Urinary bladder (tissue), 3 donors: ENCODE measurements at regions not wholly inside any gene's neighbourhood (a gene's known extent, or its start where the extent isn't known, plus 50 kb on each side); places are given as distances from the start of the nearest gene placed in this dataset.

Experiments used
- DNase-seq: peaks from one replicate; pipeline ENCODE4 v3.0.0-alpha.2; 2015; ENCODE audit errors: extremely low spot score
- H3K27ac ChIP-seq: one replicate; pipeline ENCODE4 v1.5.1; 2013; ENCODE audit warnings: low read depth, mild to moderate bottlenecking, moderate library complexity
- H3K36me3 ChIP-seq: one replicate; pipeline ENCODE4 v1.6.1; 2013; ENCODE audit warnings: mild to moderate bottlenecking, moderate library complexity; ENCODE audit not compliant: insufficient read depth
- H3K4me1 ChIP-seq: one replicate; pipeline ENCODE4 v1.6.1; 2013; ENCODE audit warnings: mild to moderate bottlenecking, moderate library complexity; ENCODE audit not compliant: insufficient read depth
- H3K4me3 ChIP-seq: one replicate; pipeline ENCODE4 v1.5.1; 2013; ENCODE audit warnings: low read depth, low read length
- WGBS: extraction: QIAGEN DNeasy Blood & Tissue Kit; methylation state at CpG from one replicate; pipeline ENCODE4 v1.1.7; 2013; 5-methylcytosine and 5-hydroxymethylcytosine counted together
- donor health status: healthy with polysubstance abuse.
- donor health status: healthy.

DNA sequence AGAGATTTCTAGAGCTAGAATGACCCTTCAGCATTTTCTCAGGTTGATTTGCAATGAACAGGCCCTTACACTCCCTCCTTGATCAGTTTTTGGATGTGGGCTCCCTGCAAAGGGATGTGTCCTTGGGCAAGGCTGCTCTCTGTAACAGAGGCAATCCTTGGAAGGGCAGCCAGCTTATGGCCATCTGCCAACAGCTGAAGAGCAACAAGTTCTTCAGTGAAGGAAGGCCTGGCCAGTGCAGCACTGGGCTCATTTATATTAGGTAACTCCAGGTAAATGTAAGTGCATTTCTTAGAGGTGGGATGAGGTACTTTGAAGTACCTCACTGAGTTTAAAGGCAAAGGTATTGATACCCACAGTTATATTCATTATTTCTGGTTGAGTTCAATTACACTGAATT is 114.3 kb upstream of the KCNJ16 start:
- DNase-seq, result no peak
- Histone ChIP-seq H3K4me3 (no peak overlapping the region), H3K36me3 (no peaks in the 10 kb centered on the region), H3K4me1 (no peaks in the 10 kb centered on the region), H3K27ac (no peak overlapping the region)

DNA sequence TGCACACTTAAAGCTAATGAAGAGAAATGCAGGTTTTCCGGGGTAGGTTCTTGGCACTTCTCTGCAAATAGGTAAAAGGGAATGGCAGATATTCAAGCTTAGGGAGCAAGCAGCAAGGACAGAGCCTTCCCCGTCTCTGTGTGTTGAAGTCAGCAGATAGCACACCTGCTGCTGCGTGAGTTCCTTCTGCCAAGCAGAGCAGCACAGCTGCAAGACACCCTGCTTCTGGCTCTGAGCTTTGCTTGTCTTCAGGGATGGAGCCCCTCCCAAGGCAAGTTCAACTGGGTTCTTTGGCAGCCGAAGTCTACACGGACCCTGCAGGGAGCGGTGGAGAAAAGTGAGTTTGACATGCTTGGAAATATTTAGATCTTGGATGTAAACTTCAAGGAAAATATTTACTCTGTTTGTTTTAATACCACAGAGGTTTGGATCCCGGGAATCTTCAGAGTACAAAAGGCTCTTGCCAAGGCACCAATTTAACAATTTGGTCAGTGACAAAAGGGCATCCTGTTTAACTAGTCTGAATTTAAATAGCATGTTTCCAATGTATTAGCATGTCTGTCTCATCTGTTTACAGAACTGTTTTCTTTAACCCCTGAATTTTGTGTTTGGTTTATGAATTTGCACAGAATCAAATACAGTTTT is 113.4 kb upstream of the KCNJ16 start:
- no peaks in the 10 kb centered on the region for H3K4me1 ChIP-seq
- H3K4me3 ChIP-seq, result no peak overlapping the region
- no peaks in the 10 kb centered on the region for H3K36me3 ChIP-seq
- no peak for DNase-seq
- 19% methylated on average over 7 of the region's 7 CpGs for WGBS
- H3K27ac ChIP-seq, result no peak overlapping the region

DNA sequence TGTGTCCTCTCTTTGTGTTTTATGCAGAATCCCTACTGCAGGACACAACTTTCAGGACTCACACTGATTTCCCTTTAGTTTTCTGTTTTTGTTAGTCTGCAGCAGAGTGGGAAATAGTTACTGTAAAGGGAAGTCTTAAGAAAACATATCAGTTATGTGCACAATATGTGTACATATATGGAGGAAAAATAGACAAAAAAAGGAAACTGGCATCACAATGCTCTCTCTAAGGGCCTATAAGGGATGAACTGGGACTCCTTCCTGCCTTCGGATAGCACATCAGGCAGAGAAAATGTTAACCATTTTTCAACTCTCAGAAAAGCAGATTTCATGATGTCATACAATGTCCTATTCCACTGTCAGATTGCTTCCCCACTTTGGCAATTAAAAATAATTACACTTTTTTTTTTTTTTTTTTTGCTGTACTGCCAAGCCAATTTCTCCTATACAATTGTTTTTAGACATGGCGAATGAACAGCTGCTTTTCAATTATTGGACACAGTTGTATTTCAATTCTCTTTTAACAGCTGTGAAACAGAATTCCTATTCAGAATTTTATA is 112.5 kb upstream of the KCNJ16 start:
- Histone ChIP-seq H3K27ac (no peak overlapping the region), H3K4me3 (no peak overlapping the region), H3K4me1 (no peaks in the 10 kb centered on the region), H3K36me3 (no peaks in the 10 kb centered on the region)
- DNase-seq, result no peak
- WGBS, result 80% methylated on average over 2 of the region's 2 CpGs

DNA sequence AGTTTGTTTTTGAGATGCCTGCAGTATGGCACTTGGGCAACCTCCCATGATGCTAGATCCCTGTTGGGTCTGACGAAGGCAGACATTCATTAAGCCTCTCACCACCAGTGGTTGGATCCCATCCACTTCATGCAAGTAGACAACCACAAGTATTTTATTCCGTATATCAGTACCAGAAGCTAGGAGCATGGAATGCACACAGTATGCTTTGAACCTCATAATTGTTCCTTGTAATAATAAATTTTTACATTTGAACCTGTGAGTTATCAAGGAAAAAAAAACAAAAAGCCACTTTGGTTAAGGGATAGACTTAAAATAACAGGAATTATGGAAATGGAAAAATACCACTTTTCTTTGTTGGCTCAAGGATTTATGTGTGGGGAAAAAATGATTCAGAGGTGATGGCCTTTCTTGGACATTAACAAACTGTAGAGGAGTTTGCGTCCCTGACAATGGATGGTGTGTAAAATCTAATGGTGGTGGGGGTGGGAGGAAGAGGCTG is 107.1 kb upstream of the KCNJ16 start:
- no peak overlapping the region for H3K4me3 ChIP-seq
- DNase-seq, result no peak
- H3K36me3 ChIP-seq, result no peaks in the 10 kb centered on the region
- no peak overlapping the region for H3K27ac ChIP-seq
- 75% methylated on average over 3 of the region's 3 CpGs for WGBS
- H3K4me1 ChIP-seq, result no peaks in the 10 kb centered on the region

DNA sequence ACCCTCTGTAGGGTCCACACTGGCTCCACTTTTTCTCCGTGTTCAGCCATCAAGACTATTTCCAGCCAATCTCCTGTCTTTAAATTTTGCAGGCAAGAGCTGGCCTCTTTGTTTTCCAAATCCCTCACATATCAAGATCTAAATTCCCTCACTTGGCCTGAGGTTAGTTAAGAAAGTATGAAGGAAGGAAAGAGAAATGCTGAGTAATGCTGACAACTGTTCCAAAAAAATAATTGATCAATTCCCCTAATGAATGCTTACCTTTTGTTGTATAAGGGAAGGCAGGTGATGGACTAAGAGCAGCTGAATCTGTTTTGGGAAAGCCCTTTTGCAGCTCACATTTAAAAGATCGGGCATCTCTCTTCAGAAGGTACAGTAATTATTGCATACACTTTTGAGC is 105.1 kb upstream of the KCNJ16 start:
- Histone ChIP-seq H3K27ac (no peak overlapping the region), H3K4me1 (no peaks in the 10 kb centered on the region), H3K4me3 (no peak overlapping the region), H3K36me3 (no peaks in the 10 kb centered on the region)
- no peak for DNase-seq
- 88% methylated on average over 2 of the region's 2 CpGs for WGBS

DNA sequence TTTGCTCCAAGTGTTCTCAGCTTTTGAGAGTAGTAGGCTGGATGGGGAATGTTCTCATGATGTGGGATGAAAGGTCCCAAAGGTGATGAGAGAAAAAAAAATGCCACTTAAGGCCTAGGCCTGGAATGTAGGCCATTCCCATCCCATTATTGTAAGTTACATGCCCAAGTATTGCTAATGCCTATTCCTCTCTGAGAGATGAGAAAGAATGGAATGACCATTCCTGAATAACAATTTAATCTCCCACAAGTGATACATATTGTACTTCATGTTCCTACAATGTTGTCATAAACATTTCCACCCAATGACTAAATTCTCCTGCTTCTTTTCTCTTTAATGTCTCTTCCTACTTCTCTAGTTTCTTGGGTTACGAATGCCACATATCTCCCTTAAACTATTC is 102.8 kb upstream of the KCNJ16 start:
- no peaks in the 10 kb centered on the region for H3K4me1 ChIP-seq
- DNase-seq, result no peak
- 91% methylated on average over 1 of the region's 1 CpG for WGBS
- H3K36me3 ChIP-seq, result no peaks in the 10 kb centered on the region
- H3K27ac ChIP-seq, result no peak overlapping the region
- H3K4me3 ChIP-seq, result no peak overlapping the region

DNA sequence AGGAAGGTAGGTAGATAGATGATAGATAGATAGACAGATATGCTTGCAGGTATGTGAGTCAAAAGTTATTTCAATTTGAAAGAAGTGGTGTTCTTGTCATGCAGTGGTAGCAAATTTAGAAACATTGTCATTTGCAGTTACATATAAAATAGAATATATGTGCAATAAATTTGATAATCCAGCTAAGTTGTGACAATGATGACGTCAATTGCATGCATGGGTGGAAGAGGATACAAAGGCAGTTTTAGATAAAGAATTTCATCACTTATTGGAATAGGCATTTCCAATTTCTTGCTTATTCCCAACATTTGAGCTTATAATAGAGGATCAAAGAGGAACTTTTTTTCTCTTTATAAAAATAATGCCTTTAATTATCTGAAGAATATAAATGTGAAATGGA is 99.2 kb upstream of the KCNJ16 start:
- no peaks in the 10 kb centered on the region for H3K36me3 ChIP-seq
- no peak overlapping the region for H3K27ac ChIP-seq
- H3K4me3 ChIP-seq, result no peak overlapping the region
- WGBS, result 87% methylated on average over 1 of the region's 1 CpG
- no peaks in the 10 kb centered on the region for H3K4me1 ChIP-seq
- no peak for DNase-seq

DNA sequence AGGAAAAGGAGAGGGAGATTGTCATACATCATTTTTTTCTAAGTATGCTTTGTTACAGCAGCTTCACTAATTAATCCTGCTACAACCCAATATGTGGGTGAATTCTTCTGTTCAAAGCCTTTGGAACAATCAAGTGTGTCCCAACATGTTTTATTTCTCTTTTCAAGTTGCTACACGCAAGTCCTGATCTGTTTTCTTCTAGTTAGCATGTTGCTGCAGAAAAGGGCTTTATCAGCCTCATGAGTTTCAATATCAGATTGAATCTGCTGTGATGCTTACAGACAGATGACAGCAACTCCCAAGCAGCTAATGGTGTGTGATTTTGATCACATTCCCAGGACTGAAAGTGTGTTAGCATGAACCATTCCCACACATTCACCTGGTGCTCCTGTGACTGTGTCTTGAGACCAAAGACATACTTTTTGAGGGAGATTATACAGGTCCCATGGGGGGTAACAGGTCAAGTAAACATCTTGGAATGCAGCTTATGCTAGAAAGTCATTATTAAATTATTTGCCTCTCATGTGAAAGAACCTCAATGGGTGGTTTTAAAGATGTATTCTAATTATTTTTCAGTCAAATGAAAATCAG is 96.9 kb upstream of the KCNJ16 start:
- 85% methylated on average over 1 of the region's 1 CpG for WGBS
- H3K4me1 ChIP-seq, result no peaks in the 10 kb centered on the region
- DNase-seq, result no peak
- no peak overlapping the region for H3K27ac ChIP-seq
- H3K4me3 ChIP-seq, result no peak overlapping the region
- H3K36me3 ChIP-seq, result no peaks in the 10 kb centered on the region

DNA sequence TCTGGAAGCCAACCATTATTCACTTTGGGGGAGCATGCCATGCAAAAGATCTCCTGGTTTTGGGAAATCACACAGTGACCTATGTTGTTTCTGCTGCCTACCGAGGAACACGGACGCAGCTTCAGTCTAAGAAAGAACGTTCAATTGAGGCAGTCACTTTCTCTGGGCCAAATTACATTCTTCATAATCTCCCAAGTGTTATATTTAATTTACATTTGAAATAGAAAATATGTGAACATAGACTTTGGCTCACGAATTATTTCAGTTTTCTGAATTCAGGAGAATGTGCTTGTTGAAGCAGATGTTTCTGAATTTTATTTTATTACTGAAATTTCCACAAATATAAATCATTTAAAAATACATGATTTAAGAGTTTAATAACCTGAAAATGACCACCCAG is 93.6 kb upstream of the KCNJ16 start:
- 79% methylated on average over 5 of the region's 5 CpGs for WGBS
- Histone ChIP-seq H3K4me1 (no peaks in the 10 kb centered on the region), H3K36me3 (no peaks in the 10 kb centered on the region), H3K4me3 (no peak overlapping the region), H3K27ac (no peak overlapping the region)
- no peak for DNase-seq

DNA sequence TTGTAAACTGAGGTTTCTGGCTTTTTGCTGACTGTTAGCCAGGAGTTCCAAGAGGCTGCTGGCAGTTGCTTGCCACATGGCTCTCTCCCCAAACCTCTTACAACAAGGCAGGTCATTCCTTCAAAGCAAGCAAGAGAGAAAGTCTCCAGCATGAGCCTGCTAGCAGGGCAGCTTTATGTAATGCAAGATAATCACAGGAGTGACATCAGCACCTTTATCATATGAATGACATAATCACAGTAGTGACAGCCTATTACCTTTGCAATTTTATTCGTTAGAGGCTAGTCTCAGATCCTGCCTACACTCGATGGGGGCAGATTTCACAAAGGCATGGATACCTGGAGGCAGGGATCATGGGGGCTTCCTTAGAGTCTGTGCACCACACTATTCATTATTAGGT is 79.5 kb upstream of the KCNJ16 start:
- Histone ChIP-seq H3K4me3 (no peak overlapping the region), H3K27ac (no peak overlapping the region)
- WGBS, result 94% methylated on average over 2 of the region's 2 CpGs

DNA sequence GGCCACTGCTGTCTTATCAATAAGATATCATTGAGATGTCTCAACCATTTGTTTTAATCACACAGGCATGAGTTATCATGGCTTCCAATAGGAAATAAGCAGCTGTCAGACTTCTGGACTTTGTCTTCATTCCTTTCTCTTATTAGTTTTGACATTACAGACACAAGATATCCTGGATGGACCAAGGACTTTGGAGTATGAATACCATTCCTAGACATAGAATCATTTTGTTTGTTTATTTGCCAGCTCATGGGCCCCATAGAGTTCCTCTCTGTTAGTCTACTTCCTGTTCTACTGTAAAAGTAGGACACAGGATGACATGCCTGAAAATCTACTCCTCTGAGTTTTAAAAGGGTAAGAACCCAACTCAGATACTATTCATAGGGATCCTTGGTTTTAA is 77.7 kb upstream of the KCNJ16 start:
- no peak overlapping the region for H3K4me3 ChIP-seq
- no peak overlapping the region for H3K27ac ChIP-seq
- no peaks in the 10 kb centered on the region for H3K36me3 ChIP-seq
- H3K4me1 ChIP-seq, result no peaks in the 10 kb centered on the region
- no peak for DNase-seq

More for the DNA sequence above, 79.5 kb upstream of the KCNJ16 start:
- DNase-seq, result no peak
- H3K4me1 ChIP-seq, result no peaks in the 10 kb centered on the region
- H3K36me3 ChIP-seq, result no peaks in the 10 kb centered on the region

DNA sequence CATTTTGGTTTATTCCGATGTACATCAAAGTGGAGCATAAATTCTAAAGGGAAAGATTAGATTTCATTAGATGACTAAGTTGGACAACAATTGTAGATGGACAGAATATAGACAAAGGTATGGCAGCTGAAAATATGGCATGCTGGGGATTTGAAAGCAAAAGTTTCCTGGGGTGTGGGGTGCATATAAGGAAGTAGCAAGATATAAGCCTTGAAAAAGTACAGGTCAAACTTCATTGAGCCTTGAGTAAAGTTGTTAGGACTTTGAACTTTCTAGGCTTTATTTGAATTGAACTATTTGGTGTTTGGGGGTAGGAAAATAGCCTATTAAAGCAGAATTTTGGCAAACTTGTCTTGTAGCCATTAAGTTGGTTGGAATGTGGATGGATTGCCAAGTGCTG is 75.8 kb upstream of the KCNJ16 start:
- 88% methylated on average over 1 of the region's 1 CpG for WGBS
- Histone ChIP-seq H3K27ac (no peak overlapping the region), H3K4me1 (no peaks in the 10 kb centered on the region), H3K4me3 (no peak overlapping the region), H3K36me3 (no peaks in the 10 kb centered on the region)
- DNase-seq, result no peak

DNA sequence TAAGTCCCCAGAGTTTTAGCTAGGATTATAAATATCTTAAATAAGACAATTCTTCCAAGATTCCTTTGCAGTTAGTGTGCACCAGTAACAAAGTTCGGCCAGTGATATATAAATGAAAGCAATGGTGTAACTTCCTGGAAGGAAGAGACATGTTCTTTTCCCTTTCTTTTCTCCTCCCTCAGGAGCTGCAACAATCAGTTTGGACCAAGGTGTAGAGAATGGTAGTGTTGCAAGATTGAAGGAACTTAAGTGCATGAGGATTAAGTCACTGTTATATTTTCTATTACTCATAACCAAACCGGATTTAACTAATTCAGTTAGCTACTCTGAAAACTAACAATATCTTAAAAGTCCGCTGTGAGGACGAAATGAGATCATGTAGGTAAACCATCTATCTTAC is 68.9 kb upstream of the KCNJ16 start:
- Histone ChIP-seq H3K4me1 (no peaks in the 10 kb centered on the region), H3K4me3 (no peak overlapping the region), H3K36me3 (no peaks in the 10 kb centered on the region), H3K27ac (no peak overlapping the region)
- no peak for DNase-seq
- WGBS, result 85% methylated on average over 4 of the region's 4 CpGs

DNA sequence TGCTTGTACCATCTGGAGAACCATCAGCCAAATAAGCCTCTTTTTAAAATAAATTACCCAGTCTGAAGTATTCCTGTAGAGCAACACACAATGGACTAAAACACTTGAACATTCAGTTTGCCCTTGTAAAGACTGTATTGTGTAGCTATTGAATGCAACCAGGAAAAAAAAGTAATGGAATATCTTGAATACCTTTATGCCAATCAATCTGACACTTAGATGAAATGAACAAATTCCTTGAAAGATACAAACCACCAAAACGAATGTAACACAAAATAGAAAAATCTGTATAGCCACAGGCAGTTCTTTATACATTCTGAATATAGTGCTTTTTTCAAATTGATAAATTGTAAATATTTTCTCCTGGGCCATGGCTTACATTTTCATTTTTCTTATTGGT is 63.3 kb upstream of the KCNJ16 start:
- Histone ChIP-seq H3K4me3 (no peak overlapping the region), H3K4me1 (no peaks in the 10 kb centered on the region), H3K36me3 (no peaks in the 10 kb centered on the region), H3K27ac (no peak overlapping the region)
- WGBS, result 76% methylated on average over 1 of the region's 1 CpG
- DNase-seq, result no peak
